ENCODE measurements at regions not wholly inside any gene's neighbourhood (a gene's known extent, or its start where the extent isn't known, plus 50 kb on each side); places are given as distances from the start of the nearest gene placed in this dataset.

- no peak overlapping the region for H3K4me3 ChIP-seq (ENCODE audit: control insufficient read depth, low read depth, low read length)
- TF ChIP-seq CTCF (conservative IDR thresholded peaks at IDR 0.05; ENCODE audit: control insufficient read depth, insufficient read depth, low read depth, low read length), result no peak
- DNase-seq (ENCODE audit: low read depth), result no peak
Observed at GRCh38 chr16:65934443-65934842, 432.0 kb upstream of the CDH5 start.

DNA sequence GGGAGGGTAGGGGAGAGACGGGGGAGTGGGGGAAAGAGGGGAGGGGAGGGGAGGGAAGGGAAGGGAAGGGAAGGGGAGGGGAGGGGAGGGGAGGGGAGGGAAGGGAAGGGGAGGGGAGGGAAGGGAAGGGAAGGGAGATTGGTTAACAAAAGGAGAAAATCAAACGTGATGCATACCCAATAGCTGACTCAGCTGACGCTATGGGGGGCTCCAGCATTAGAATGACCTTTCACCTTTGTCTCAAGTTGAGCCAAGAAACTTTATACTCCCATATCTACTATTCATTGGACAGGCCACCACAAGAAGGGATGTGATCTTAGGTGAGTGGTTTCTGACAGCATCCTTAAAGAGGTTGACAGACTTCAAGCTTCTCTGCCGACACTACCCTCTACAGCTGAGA lies 432.8 kb upstream of the CDH5 start:
- no peak for TF ChIP-seq CTCF (conservative IDR thresholded peaks at IDR 0.05; ENCODE audit: control insufficient read depth, insufficient read depth, low read depth, low read length)
- no peak for DNase-seq (ENCODE audit: low read depth)
- H3K4me3 ChIP-seq (ENCODE audit: control insufficient read depth, low read depth, low read length), result no peak overlapping the region

GRCh38 chr16:65932350-65933072 lies 434.0 kb upstream of the CDH5 start:
- TF ChIP-seq CTCF (conservative IDR thresholded peaks at IDR 0.05; ENCODE audit: control insufficient read depth, insufficient read depth, low read depth, low read length), result no peak
- DNase-seq (ENCODE audit: low read depth), result peak; percentile 10

GRCh38 chr16:65922923-65923322 lies 443.6 kb upstream of the CDH5 start:
- H3K4me3 ChIP-seq (ENCODE audit: control insufficient read depth, low read depth, low read length), result no peak overlapping the region
- no peak for TF ChIP-seq CTCF (conservative IDR thresholded peaks at IDR 0.05; ENCODE audit: control insufficient read depth, insufficient read depth, low read depth, low read length)
- no peak for DNase-seq (ENCODE audit: low read depth)

More at GRCh38 chr16:65932350-65933072, 434.0 kb upstream of the CDH5 start:
- H3K4me3 ChIP-seq (ENCODE audit: control insufficient read depth, low read depth, low read length), result no peak overlapping the region

GRCh38 chr16:65919986-65920376 lies 446.5 kb upstream of the CDH5 start:
- DNase-seq (ENCODE audit: low read depth), result no peak
- no peak overlapping the region for H3K4me3 ChIP-seq (ENCODE audit: control insufficient read depth, low read depth, low read length)
- no peak for TF ChIP-seq CTCF (conservative IDR thresholded peaks at IDR 0.05; ENCODE audit: control insufficient read depth, insufficient read depth, low read depth, low read length)

DNA sequence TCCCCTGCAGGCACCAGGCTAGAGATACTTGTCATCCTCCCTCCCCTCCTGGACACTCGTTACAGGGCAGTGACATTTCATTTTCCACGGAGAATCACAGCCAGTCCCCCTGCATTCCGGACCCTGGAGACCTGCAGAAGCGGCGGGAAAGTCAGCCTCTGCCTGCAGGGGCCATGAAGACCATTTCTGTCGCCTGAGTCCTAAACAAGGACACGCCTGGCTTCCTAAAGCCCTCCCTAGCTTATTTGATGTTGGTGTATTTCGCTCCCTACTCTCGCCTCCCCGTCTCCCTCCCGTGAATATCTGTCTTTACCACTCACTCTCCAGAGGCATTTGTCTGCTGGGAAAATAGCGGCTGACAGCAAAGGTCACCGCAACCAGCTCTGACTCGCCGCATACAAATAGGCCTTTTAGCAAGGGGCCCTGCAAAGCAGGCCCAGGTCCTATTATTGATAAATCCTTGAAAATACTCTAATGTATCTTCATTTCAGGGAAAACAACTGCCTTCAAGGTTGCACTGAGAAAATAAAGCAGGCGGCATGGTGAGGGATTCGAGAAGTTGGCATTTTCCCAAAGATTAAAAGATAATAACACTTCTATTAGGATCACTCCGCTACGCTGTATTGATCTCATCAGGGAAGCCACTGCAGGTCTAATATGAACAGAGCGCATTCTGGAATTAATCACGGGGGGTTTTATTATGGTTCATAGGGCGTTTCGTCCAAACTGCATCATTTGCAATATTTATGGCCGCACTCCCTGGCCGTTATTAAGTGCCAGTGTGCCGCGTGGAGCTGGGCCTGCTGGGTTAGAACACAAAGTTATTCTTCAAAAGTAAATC lies 447.1 kb upstream of the CDH5 start:
- no peak overlapping the region for H3K4me3 ChIP-seq (ENCODE audit: control insufficient read depth, low read depth, low read length)
- DNase-seq (ENCODE audit: low read depth), result no peak
- TF ChIP-seq CTCF (conservative IDR thresholded peaks at IDR 0.05; ENCODE audit: control insufficient read depth, insufficient read depth, low read depth, low read length), result no peak

Measured in fibroblast of mammary gland (primary cell).